ENCODE measurements at regions not wholly inside any gene's neighbourhood (a gene's known extent, or its start where the extent isn't known, plus 50 kb on each side); places are given as distances from the start of the nearest gene placed in this dataset.

- no peak for ATAC-seq (ENCODE audit: low read depth)
- peak overlapping the region; percentile 8 for H3K27ac ChIP-seq (ENCODE audit: poor library complexity, severe bottlenecking)
- no peak for TF ChIP-seq CTCF (IDR thresholded peaks at IDR 0.05; ENCODE audit: poor library complexity, severe bottlenecking)
These were observed 232.0 kb downstream of the ANKRD60 start for GRCh38 chr20:57996465-57996864.

GRCh38 chr20:57995381-57995977 lies 233.0 kb downstream of the ANKRD60 start:
- peaks cover 38% of the 10 kb centered on the region for H3K4me1 ChIP-seq (ENCODE audit: insufficient read depth, poor library complexity, severe bottlenecking)
- H3K27ac ChIP-seq (ENCODE audit: poor library complexity, severe bottlenecking): no peak overlapping the region
- DNase-seq (ENCODE audit: low spot score): no peak
- TF ChIP-seq CTCF (IDR thresholded peaks at IDR 0.05; ENCODE audit: poor library complexity, severe bottlenecking): no peak
- no peaks in the 10 kb centered on the region for H3K9me3 ChIP-seq (ENCODE audit: severe bottlenecking)
- no peaks in the 10 kb centered on the region for H3K27me3 ChIP-seq (ENCODE audit: insufficient read depth, poor library complexity, severe bottlenecking)
- H3K36me3 ChIP-seq (ENCODE audit: low read depth): no peaks in the 10 kb centered on the region
- no peak for ATAC-seq (ENCODE audit: low read depth)
- no peak overlapping the region for H3K4me3 ChIP-seq (ENCODE audit: severe bottlenecking)

More at GRCh38 chr20:57996465-57996864, 232.0 kb downstream of the ANKRD60 start:
- Histone ChIP-seq H3K4me3 (ENCODE audit: severe bottlenecking) (no peak overlapping the region), H3K9me3 (ENCODE audit: severe bottlenecking) (no peaks in the 10 kb centered on the region), H3K27me3 (ENCODE audit: insufficient read depth, poor library complexity, severe bottlenecking) (no peaks in the 10 kb centered on the region), H3K36me3 (ENCODE audit: low read depth) (no peaks in the 10 kb centered on the region), H3K4me1 (ENCODE audit: insufficient read depth, poor library complexity, severe bottlenecking) (peaks cover 28% of the 10 kb centered on the region)
- no peak for DNase-seq (ENCODE audit: low spot score)

- no peak for DNase-seq (ENCODE audit: low spot score)
- Histone ChIP-seq H3K27ac (ENCODE audit: poor library complexity, severe bottlenecking) (peak overlapping the region; percentile 9), H3K9me3 (ENCODE audit: severe bottlenecking) (no peaks in the 10 kb centered on the region), H3K36me3 (ENCODE audit: low read depth) (no peaks in the 10 kb centered on the region), H3K4me1 (ENCODE audit: insufficient read depth, poor library complexity, severe bottlenecking) (peaks cover 45% of the 10 kb centered on the region), H3K27me3 (ENCODE audit: insufficient read depth, poor library complexity, severe bottlenecking) (no peaks in the 10 kb centered on the region), H3K4me3 (ENCODE audit: severe bottlenecking) (no peak overlapping the region)
- TF ChIP-seq CTCF (IDR thresholded peaks at IDR 0.05; ENCODE audit: poor library complexity, severe bottlenecking): no peak
- ATAC-seq (ENCODE audit: low read depth): no peak
These were observed 234.6 kb downstream of the ANKRD60 start for GRCh38 chr20:57993716-57994431.

GRCh38 chr20:57991211-57991881 lies 237.1 kb downstream of the ANKRD60 start:
- H3K27ac ChIP-seq (ENCODE audit: poor library complexity, severe bottlenecking): peak overlapping the region; percentile 93

More at GRCh38 chr20:57991211-57991881, 237.1 kb downstream of the ANKRD60 start:
- ATAC-seq (ENCODE audit: low read depth) (peak; percentile 93), DNase-seq (ENCODE audit: low spot score) (peak; percentile 99)
- no peak for TF ChIP-seq CTCF (IDR thresholded peaks at IDR 0.05; ENCODE audit: poor library complexity, severe bottlenecking)
- no peaks in the 10 kb centered on the region for H3K9me3 ChIP-seq (ENCODE audit: severe bottlenecking)
- no peaks in the 10 kb centered on the region for H3K36me3 ChIP-seq (ENCODE audit: low read depth)
- no peak overlapping the region for H3K4me3 ChIP-seq (ENCODE audit: severe bottlenecking)
- H3K4me1 ChIP-seq (ENCODE audit: insufficient read depth, poor library complexity, severe bottlenecking): peaks cover 34% of the 10 kb centered on the region
- H3K27me3 ChIP-seq (ENCODE audit: insufficient read depth, poor library complexity, severe bottlenecking): no peaks in the 10 kb centered on the region

Measured in RWPE2 (cell line).